MM.1S (cell line): ENCODE measurements at regions not wholly inside any gene's neighbourhood (a gene's known extent, or its start where the extent isn't known, plus 50 kb on each side); places are given as distances from the start of the nearest gene placed in this dataset.

Source experiments
- DNase-seq: peaks from one replicate; pipeline ENCODE4 v3.0.0-alpha.2; 2015
- H2AFZ ChIP-seq: fragments of 300-600 bp; sonication (generic); 2 replicates; pipeline ENCODE4 v1.6.0; 2016; ENCODE audit warnings: antibody characterized with exemption, low read length
- H3F3A ChIP-seq: fragments of 300-600 bp; sonication (generic); 2 replicates; pipeline ENCODE4 v1.6.1; 2016; ENCODE audit warnings: mild to moderate bottlenecking, antibody characterized with exemption, low read length, moderate library complexity, mixed read lengths; ENCODE audit not compliant: insufficient read depth
- H3K27ac ChIP-seq: fragments of 300-600 bp; sonication (generic); 2 replicates; pipeline ENCODE4 v1.5.1; 2016; ENCODE audit warnings: mild to moderate bottlenecking, low read length
- H3K27me3 ChIP-seq: fragments of 300-600 bp; sonication (generic); replicated peaks from 2 replicates; pipeline ENCODE4 v1.6.0; 2016; ENCODE audit warnings: low read length; ENCODE audit not compliant: insufficient read depth
- H3K36me3 ChIP-seq: fragments of 300-600 bp; sonication (generic); replicated peaks from 2 replicates; pipeline ENCODE4 v1.6.1; 2016; ENCODE audit warnings: mild to moderate bottlenecking, low read length, mixed read lengths; ENCODE audit not compliant: insufficient read depth
- H3K4me1 ChIP-seq: fragments of 300-600 bp; sonication (generic); 2 replicates; pipeline ENCODE4 v1.6.1; 2016; ENCODE audit warnings: low read length, mixed read lengths
- H3K4me2 ChIP-seq: fragments of 300-600 bp; sonication (generic); 2 replicates; pipeline ENCODE4 v1.6.0; 2016; ENCODE audit warnings: low read depth, low read length
- H3K4me3 ChIP-seq: fragments of 300-600 bp; sonication (generic); 2 replicates; pipeline ENCODE4 v1.5.1; 2016; ENCODE audit warnings: low read length, mixed read lengths
- H3K79me2 ChIP-seq: fragments of 300-600 bp; sonication (generic); 2 replicates; pipeline ENCODE4 v1.6.1; 2016; ENCODE audit warnings: mixed run types, low read length, mixed read lengths
- H3K9ac ChIP-seq: fragments of 300-600 bp; sonication (generic); 2 replicates; pipeline ENCODE4 v1.6.1; 2016; ENCODE audit warnings: low read length, mixed read lengths
- H3K9me2 ChIP-seq: fragments of 300-600 bp; sonication (generic); replicated peaks from 2 replicates; pipeline ENCODE4 v1.6.1; 2016; ENCODE audit warnings: mild to moderate bottlenecking, low read length, mixed read lengths; ENCODE audit not compliant: insufficient read depth
- H3K9me3 ChIP-seq: fragments of 300-600 bp; sonication (generic); replicated peaks from 2 replicates; pipeline ENCODE4 v1.6.1; 2016; ENCODE audit warnings: mild to moderate bottlenecking, low read length, mixed read lengths; ENCODE audit not compliant: insufficient read depth
- H4K20me1 ChIP-seq: fragments of 300-600 bp; sonication (generic); 2 replicates; pipeline ENCODE4 v1.6.1; 2016; ENCODE audit warnings: mild to moderate bottlenecking, low read length, moderate library complexity, mixed read lengths; ENCODE audit not compliant: insufficient read depth
- EZH2 ChIP-seq: fragments of 300-600 bp; sonication (generic); optimal IDR thresholded peaks from 2 replicates; pipeline ENCODE3; 2017; ENCODE audit warnings: low read depth, mild to moderate bottlenecking, antibody characterized with exemption, low read length, mixed read lengths
- EZH2phosphoT487 ChIP-seq: fragments of 300-600 bp; sonication (generic); IDR thresholded peaks from 2 replicates; pipeline ENCODE4 v1.6.1; 2018; ENCODE audit warnings: antibody characterized with exemption, low read length
- TF ChIP-seq, protein P1 (sequence below): fragments of 300-600 bp; sonication (generic); IDR thresholded peaks from 2 replicates; pipeline ENCODE4 v1.5.1; 2016; ENCODE audit warnings: antibody characterized with exemption, low read length, mixed read lengths

GRCh38 chr6:81401970-81402690, 350.4 kb downstream of the TENT5A start:
- Histone ChIP-seq H3F3A (no peaks in the 10 kb centered on the region), H3K4me3 (no peak overlapping the region), H3K9me2 (no peaks in the 10 kb centered on the region), H3K9me3 (no peaks in the 10 kb centered on the region), H4K20me1 (no peaks in the 10 kb centered on the region), H3K79me2 (no peaks in the 10 kb centered on the region), H3K36me3 (no peaks in the 10 kb centered on the region), H3K4me1 (no peaks in the 10 kb centered on the region), H3K9ac (no peak overlapping the region), H3K27me3 (no peaks in the 10 kb centered on the region), H3K4me2 (no peak overlapping the region), H2AFZ (no peak overlapping the region), H3K27ac (no peak overlapping the region)
- TF ChIP-seq EZH2phosphoT487 (no peak), EZH2 (no peak)
- TF ChIP-seq, protein P1, sequence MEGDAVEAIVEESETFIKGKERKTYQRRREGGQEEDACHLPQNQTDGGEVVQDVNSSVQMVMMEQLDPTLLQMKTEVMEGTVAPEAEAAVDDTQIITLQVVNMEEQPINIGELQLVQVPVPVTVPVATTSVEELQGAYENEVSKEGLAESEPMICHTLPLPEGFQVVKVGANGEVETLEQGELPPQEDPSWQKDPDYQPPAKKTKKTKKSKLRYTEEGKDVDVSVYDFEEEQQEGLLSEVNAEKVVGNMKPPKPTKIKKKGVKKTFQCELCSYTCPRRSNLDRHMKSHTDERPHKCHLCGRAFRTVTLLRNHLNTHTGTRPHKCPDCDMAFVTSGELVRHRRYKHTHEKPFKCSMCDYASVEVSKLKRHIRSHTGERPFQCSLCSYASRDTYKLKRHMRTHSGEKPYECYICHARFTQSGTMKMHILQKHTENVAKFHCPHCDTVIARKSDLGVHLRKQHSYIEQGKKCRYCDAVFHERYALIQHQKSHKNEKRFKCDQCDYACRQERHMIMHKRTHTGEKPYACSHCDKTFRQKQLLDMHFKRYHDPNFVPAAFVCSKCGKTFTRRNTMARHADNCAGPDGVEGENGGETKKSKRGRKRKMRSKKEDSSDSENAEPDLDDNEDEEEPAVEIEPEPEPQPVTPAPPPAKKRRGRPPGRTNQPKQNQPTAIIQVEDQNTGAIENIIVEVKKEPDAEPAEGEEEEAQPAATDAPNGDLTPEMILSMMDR: no peak
- DNase-seq: no peak

DNA sequence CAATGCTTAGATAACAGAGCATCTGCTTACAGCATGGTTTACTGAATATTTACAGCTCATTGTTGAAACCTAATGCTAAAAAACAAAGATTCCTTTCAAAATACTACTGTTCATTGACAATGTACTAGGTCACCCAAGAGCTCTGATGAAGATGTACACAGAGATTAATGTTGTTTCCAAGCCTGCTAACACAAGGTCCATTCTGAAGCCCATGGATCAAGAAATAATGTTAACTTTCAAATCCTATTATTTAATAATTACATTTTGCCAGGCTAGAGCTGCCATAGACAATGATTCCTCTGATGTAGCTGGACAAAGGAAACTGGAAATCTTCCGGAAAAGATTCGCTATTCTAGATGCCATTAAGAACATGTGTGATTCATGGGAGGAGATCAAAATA, 355.6 kb downstream of the TENT5A start:
- no peaks in the 10 kb centered on the region for H3K36me3 ChIP-seq
- no peaks in the 10 kb centered on the region for H3K27me3 ChIP-seq
- H3K4me1 ChIP-seq: no peaks in the 10 kb centered on the region
- H2AFZ ChIP-seq: no peak overlapping the region
- H3K27ac ChIP-seq: no peak overlapping the region
- H3K9me2 ChIP-seq: no peaks in the 10 kb centered on the region
- TF ChIP-seq, protein P1: no peak
- TF ChIP-seq EZH2 (no peak), EZH2phosphoT487 (no peak)
- H3K4me2 ChIP-seq: no peak overlapping the region
- no peak overlapping the region for H3K4me3 ChIP-seq
- H4K20me1 ChIP-seq: no peaks in the 10 kb centered on the region
- no peaks in the 10 kb centered on the region for H3F3A ChIP-seq
- no peak overlapping the region for H3K9ac ChIP-seq
- no peaks in the 10 kb centered on the region for H3K9me3 ChIP-seq
- DNase-seq: no peak
- H3K79me2 ChIP-seq: no peaks in the 10 kb centered on the region

- Histone ChIP-seq H3K36me3 (no peaks in the 10 kb centered on the region), H3K79me2 (no peaks in the 10 kb centered on the region), H3K4me1 (no peaks in the 10 kb centered on the region), H2AFZ (no peak overlapping the region), H3K9me2 (no peaks in the 10 kb centered on the region), H3K27me3 (no peaks in the 10 kb centered on the region), H3F3A (no peaks in the 10 kb centered on the region), H3K4me3 (no peak overlapping the region), H3K27ac (no peak overlapping the region), H4K20me1 (no peaks in the 10 kb centered on the region), H3K9ac (no peak overlapping the region), H3K9me3 (no peaks in the 10 kb centered on the region), H3K4me2 (no peak overlapping the region)
- DNase-seq: no peak
- TF ChIP-seq, protein P1: no peak
- no peak for TF ChIP-seq EZH2phosphoT487
- TF ChIP-seq EZH2: no peak
Observed at GRCh38 chr6:81387163-81387562, 365.3 kb downstream of the TENT5A start.
